HL-60 (cell line): ENCODE measurements at regions not wholly inside any gene's neighbourhood (a gene's known extent, or its start where the extent isn't known, plus 50 kb on each side); places are given as distances from the start of the nearest gene placed in this dataset.

Source experiments
- CTCF ChIP-seq: IDR thresholded peaks from one replicate; pipeline ENCODE4 v1.5.1; 2011; ENCODE audit warnings: low read length, control low read depth, inconsistent platforms; ENCODE audit not compliant: insufficient read depth
- GABPA ChIP-seq: IDR thresholded peaks from 2 replicates; pipeline ENCODE4 v1.6.1; 2012; ENCODE audit warnings: low read depth
- POLR2AphosphoS5 ChIP-seq: IDR thresholded peaks from 2 replicates; pipeline ENCODE4 v1.6.1; 2012; ENCODE audit warnings: low read depth
- SPI1 ChIP-seq: IDR thresholded peaks from 2 replicates; pipeline ENCODE4 v1.6.1; 2012; ENCODE audit warnings: low read depth, mild to moderate bottlenecking, borderline replicate concordance

- no peak for TF ChIP-seq CTCF
- TF ChIP-seq POLR2AphosphoS5, result no peak
- TF ChIP-seq GABPA, result no peak
- TF ChIP-seq SPI1, result no peak
These were observed 1927.4 kb downstream of the PCDH9 start for GRCh38 chr13:65302691-65303090.
